GM12865 (cell line): ENCODE measurements at regions not wholly inside any gene's neighbourhood (a gene's known extent, or its start where the extent isn't known, plus 50 kb on each side); places are given as distances from the start of the nearest gene placed in this dataset.
"Not testable (repeated sequence)": the region's sequence is repeated elsewhere in the genome, so short reads cannot be mapped to it uniquely, and the experiment has no call there.

Experiments
- DNase-seq: peaks from one replicate; pipeline ENCODE4 v3.0.0; 2010; ENCODE audit warnings: low read depth
- H3K4me3 ChIP-seq: 2 replicates; pipeline ENCODE4 v1.5.1; 2011; ENCODE audit warnings: mild to moderate bottlenecking, low read depth, low read length, control low read depth
- TF ChIP-seq, protein P1 (sequence below): IDR thresholded peaks from 2 replicates; pipeline ENCODE4 v1.5.1; 2011; ENCODE audit warnings: low read length, control low read depth, low read depth, inconsistent platforms; ENCODE audit not compliant: insufficient read depth; ENCODE audit errors: missing control alignments

DNA sequence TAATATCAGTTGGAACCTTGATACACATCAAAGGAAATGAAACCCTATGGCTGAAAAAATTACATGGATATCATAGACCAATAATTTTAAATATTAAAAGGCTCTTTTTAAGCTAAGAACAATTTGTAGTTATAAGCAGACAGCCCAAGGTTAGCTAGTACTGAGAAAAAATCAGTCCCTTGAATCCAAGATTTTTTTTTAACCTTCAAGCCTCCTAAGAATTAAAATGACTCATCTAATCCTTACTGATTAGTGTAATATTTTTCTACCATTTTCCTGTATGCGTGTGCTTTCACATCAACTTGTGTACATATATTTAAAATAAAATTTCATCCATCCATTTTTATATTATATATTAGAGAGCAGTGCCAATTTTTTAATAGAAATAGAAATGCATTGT lies 1004.9 kb upstream of the ZEB2 start:
- H3K4me3 ChIP-seq: no peak overlapping the region
- TF ChIP-seq, protein P1, sequence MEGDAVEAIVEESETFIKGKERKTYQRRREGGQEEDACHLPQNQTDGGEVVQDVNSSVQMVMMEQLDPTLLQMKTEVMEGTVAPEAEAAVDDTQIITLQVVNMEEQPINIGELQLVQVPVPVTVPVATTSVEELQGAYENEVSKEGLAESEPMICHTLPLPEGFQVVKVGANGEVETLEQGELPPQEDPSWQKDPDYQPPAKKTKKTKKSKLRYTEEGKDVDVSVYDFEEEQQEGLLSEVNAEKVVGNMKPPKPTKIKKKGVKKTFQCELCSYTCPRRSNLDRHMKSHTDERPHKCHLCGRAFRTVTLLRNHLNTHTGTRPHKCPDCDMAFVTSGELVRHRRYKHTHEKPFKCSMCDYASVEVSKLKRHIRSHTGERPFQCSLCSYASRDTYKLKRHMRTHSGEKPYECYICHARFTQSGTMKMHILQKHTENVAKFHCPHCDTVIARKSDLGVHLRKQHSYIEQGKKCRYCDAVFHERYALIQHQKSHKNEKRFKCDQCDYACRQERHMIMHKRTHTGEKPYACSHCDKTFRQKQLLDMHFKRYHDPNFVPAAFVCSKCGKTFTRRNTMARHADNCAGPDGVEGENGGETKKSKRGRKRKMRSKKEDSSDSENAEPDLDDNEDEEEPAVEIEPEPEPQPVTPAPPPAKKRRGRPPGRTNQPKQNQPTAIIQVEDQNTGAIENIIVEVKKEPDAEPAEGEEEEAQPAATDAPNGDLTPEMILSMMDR: no peak
- no peak for DNase-seq

DNA sequence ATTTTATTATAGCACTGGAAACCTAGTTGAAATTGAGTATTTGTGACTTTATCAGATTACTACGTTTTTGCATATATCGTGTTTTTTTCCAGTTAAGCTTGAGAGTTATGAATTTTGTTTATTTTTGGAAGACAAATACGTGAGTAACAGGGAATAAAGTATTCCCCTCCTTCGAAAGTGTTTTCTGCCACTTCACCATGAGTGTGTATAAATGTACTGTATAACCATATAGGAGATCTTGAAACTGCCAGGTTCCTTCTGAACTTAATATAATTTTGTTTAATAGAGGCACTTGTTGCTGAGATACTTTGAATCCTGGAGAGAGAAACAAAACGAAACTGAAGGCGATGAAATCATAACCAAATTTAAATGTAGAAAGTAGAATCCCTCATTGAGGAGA lies 1004.4 kb upstream of the ZEB2 start:
- no peak for DNase-seq
- no peak overlapping the region for H3K4me3 ChIP-seq
- TF ChIP-seq, protein P1: no peak

GRCh38 chr2:145519254-145519653 lies 999.3 kb upstream of the ZEB2 start:
- DNase-seq, H3K4me3 ChIP-seq: not testable (repeated sequence)

DNA sequence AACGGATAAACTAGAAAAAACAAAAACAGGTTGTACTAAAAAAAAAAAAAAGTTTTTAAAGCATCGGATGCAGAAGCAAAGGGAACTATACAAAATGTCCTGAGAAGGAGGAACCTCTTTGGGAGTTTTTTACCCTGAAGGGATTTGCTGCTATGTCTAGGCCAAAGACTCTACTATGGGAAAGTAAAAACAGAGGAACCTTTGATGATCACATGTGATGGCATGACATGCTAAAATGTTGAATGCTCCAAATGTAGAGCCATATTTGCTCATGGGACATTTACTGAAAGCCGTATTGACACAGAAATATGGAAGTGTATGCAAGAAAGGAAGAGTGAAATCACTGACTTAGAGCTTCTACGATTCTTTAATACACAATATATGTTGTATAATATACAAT lies 992.0 kb upstream of the ZEB2 start:
- DNase-seq: no peak
- H3K4me3 ChIP-seq: no peak overlapping the region
- TF ChIP-seq, protein P1: no peak

DNA sequence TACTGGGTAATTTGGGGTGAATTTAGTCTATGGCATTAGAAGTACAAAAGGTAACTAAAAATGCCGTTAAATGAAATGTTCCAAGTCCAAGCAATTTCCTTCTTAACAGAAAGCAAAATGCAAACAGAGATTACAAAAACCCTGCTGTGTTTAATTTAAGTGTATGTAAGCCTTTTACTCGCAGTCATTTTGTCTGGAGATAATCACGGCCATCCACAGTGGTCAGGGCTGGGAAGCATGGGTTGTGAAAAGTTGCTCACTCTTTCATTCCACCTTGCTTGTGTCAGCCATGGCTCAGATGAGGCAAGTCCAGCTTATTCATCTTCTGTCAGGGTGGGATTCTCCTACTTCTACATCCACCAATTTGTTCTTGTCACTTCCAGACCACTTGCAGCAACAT lies 983.6 kb upstream of the ZEB2 start:
- TF ChIP-seq, protein P1: no peak
- no peak overlapping the region for H3K4me3 ChIP-seq
- no peak for DNase-seq

- TF ChIP-seq, protein P1: no peak
- DNase-seq: no peak
- H3K4me3 ChIP-seq: no peak overlapping the region
Observed at GRCh38 chr2:145501920-145502319, 982.0 kb upstream of the ZEB2 start.

GRCh38 chr2:145495590-145495989 lies 975.7 kb upstream of the ZEB2 start:
- TF ChIP-seq, protein P1: no peak
- no peak for DNase-seq
- no peak overlapping the region for H3K4me3 ChIP-seq
